Spinal cord (tissue), 9 donors: ENCODE measurements at regions not wholly inside any gene's neighbourhood (a gene's known extent, or its start where the extent isn't known, plus 50 kb on each side); places are given as distances from the start of the nearest gene placed in this dataset.
"Not testable (repeated sequence)": the region's sequence is repeated elsewhere in the genome, so short reads cannot be mapped to it uniquely, and the experiment has no call there.

Source experiments
- DNase-seq, 6 donors: peaks; one replicate each; pipeline versions ENCODE4 v3.0.0 to v3.0.0-alpha.2; 2013 to 2015; ENCODE audit warnings: low spot score in 6 of 6, low read depth in 4 of 6
- H3K27ac ChIP-seq: one replicate; pipeline ENCODE4 v1.5.1; 2013; ENCODE audit warnings: low read depth, low read length, control low read depth
- H3K27me3 ChIP-seq: one replicate; pipeline ENCODE4 v1.6.1; 2013; ENCODE audit warnings: low read length; ENCODE audit not compliant: control insufficient read depth, insufficient read depth
- H3K36me3 ChIP-seq: one replicate; pipeline ENCODE4 v1.6.1; 2013; ENCODE audit warnings: low read length; ENCODE audit not compliant: control insufficient read depth, insufficient read depth
- H3K4me1 ChIP-seq: one replicate; pipeline ENCODE4 v1.6.1; 2013; ENCODE audit warnings: low read length; ENCODE audit not compliant: control insufficient read depth, insufficient read depth
- H3K4me3 ChIP-seq: one replicate; pipeline ENCODE4 v1.5.1; 2013; ENCODE audit warnings: low read depth, low read length, control low read depth
- H3K9me3 ChIP-seq: one replicate; pipeline ENCODE4 v1.6.1; 2013; ENCODE audit warnings: low read length; ENCODE audit not compliant: control insufficient read depth, insufficient read depth
- WGBS: methylation state at CpG from one replicate; pipeline ENCODE4 v1.1.5; 2013; ENCODE audit warnings: missing lambda C conversion rate; ENCODE audit not compliant: insufficient coverage; 5-methylcytosine and 5-hydroxymethylcytosine counted together
- donor health status: healthy.

DNA sequence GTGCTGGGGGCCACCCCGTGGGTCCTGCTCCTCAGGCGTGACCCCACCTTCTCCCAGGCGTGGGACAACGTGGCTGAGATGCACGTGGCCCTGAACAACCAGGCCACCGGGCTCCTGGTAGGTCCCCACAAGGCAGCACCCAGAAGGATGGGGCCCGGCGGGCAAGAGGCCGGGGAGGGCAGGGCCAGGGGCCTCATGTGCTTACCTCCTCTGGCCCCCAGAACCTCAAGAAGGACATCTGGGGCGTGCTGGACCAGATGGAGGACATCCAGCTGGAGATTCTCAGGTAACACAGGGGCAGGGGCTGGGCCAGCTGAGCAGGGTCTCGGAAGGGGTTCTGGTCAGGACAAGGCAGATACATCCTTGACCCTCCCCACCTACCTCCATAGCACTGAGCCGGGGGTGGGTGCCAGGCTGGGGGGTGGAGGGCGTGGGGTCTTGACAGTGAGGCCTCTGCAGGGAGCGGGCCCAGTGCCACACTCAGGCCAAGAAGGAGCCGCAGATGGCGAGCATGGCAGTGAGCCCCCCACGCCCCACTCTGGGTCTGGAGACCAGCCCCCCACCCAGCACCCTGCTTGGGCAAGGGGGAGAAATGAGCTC, 186.3 kb downstream of the IGLL1 start:
- 87% methylated on average over 12 of the region's 17 CpGs for WGBS
- H3K4me3 ChIP-seq = no peak overlapping the region
- H3K27ac ChIP-seq = no peak overlapping the region
- DNase-seq = no peak
- no peaks in the 10 kb centered on the region for H3K9me3 ChIP-seq
- no peaks in the 10 kb centered on the region for H3K27me3 ChIP-seq
- peaks cover 74% of the 10 kb centered on the region for H3K36me3 ChIP-seq
- peaks cover 9% of the 10 kb centered on the region for H3K4me1 ChIP-seq

DNA sequence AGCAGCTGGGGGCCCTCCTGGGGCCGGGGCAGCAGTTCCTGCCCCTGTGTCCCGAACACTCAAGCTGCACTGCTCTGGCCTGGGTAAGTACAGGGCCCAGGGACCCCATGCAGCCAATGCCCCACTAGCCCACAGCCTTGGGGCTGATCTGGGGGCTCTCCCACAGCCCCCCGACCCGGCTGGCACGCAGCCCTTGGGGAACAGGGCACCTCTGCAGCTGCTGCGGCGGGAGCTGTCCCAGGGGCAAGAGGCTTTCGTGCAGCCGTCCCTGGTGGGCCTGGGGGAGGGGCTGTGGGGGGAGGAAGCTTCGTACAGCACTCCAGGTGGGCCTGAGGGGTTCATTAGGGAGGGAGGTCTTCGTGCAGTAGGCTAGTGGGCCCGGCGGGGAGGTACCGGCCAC, 186.9 kb downstream of the IGLL1 start:
- not testable (repeated sequence) for H3K27me3 ChIP-seq, H3K27ac ChIP-seq, H3K9me3 ChIP-seq, H3K4me1 ChIP-seq, DNase-seq, H3K4me3 ChIP-seq
- peaks cover 73% of the 10 kb centered on the region for H3K36me3 ChIP-seq
- WGBS = 78% methylated on average over 4 of the region's 14 CpGs

DNA sequence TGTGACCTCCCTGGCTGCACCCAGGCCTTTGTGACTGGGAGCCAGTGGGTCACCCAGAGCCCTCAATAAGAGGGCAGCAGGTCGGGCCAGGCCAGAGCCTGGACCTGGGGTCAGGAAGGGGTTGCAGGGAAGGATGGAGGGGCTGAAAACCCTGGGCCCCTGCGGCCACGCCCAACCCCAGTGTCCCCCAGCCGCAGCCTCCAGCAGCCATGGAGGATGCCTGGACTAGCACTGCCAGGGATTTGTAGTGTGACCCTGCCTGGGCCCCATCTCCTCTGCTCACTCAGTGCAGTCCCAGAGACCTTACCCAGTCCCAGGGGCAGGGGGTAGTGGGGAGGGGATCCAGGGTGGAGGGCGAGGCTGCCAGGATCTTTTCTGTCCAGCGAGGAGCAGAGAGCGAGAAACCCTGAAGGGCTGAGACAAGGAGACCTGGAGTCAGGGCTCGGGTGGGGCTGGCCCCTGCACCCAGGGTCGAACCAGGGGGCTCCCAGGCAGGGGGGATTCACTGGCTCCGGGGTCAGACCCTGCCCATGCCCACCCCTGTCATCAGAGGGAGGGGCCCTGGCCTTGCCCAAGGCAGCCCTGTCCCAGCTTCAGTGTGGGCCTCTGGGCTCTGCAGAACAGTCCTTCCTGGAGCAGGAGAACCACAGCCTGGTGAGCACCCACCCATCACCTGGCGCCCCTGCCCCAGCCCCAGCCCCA, 187.5 kb downstream of the IGLL1 start:
- peaks cover 6% of the 10 kb centered on the region for H3K4me1 ChIP-seq
- no peak overlapping the region for H3K4me3 ChIP-seq
- no peak for DNase-seq
- no peaks in the 10 kb centered on the region for H3K27me3 ChIP-seq
- 87% methylated on average over 7 of the region's 11 CpGs for whole genome bisulfite sequencing
- H3K36me3 ChIP-seq = peaks cover 72% of the 10 kb centered on the region
- no peaks in the 10 kb centered on the region for H3K9me3 ChIP-seq
- no peak overlapping the region for H3K27ac ChIP-seq

DNA sequence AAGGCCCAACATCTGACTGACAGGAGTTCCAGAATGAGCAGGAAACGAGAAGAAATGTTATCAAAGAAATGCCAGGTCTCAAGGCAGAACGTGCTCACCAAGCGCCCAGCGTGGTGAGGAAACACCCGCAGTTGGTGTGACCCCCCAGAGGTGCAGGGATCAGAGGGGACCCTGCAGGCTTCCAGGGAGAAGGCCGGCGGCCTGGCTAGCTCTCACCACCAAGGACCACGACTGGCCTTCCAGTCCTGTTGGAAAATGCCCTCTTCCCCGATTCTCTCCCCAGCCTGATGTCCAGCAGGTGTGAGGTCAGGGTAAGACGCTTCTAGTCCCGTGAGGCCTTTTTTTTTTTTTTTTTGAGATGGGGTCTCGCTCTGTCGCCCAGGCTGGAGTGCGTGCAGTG, 189.1 kb downstream of the IGLL1 start:
- no peak overlapping the region for H3K4me3 ChIP-seq
- DNase-seq = no peak
- no peaks in the 10 kb centered on the region for H3K27me3 ChIP-seq
- H3K9me3 ChIP-seq = no peaks in the 10 kb centered on the region
- WGBS = 92% methylated on average over 7 of the region's 14 CpGs
- H3K4me1 ChIP-seq = peaks cover 10% of the 10 kb centered on the region
- H3K36me3 ChIP-seq = peaks cover 70% of the 10 kb centered on the region
- no peak overlapping the region for H3K27ac ChIP-seq

DNA sequence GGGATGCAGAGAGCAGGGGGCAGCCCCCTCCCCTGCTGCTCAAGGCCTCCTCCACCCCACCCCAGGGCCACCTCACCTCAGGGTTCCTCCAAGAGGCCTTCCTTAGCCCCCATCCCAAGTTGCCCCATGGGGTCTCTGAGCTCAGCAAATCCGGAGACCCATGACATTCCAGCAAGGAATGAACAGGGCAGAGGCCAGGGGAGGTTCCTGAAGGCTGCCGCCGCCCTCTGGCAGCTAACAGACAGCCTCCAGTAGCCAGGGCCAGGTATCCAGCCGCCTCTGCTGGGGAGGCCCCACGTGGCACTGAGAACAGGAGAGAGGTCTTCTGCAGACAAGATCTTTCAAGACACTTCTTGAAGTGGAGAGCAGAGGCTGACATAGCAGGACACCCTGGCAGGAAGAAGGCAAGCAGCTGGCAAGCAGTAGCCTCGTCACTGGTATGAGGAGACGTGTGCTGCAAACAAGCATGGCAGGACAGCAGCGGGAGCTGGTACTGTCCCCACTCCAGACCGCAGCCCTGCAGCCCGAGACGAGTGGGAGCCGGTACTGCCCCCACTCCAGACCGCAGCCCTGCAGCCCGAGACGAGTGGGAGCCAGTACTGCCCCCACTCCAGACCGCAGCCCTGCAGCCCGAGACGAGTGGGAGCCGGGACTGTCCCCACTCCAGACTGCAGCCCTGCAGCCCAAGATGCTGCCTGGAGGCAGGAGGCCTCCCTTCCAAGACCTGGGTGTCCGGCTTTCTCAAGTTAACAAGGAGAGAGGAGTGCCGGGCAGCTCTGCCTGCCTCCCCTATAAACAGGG, 190.6 kb downstream of the IGLL1 start:
- H3K27me3 ChIP-seq = no peaks in the 10 kb centered on the region
- no peaks in the 10 kb centered on the region for H3K9me3 ChIP-seq
- no peak for DNase-seq
- H3K4me3 ChIP-seq = no peak overlapping the region
- H3K4me1 ChIP-seq = peaks cover 25% of the 10 kb centered on the region
- H3K36me3 ChIP-seq = peaks cover 57% of the 10 kb centered on the region
- 67% methylated on average over 20 of the region's 21 CpGs for WGBS
- H3K27ac ChIP-seq = no peak overlapping the region

DNA sequence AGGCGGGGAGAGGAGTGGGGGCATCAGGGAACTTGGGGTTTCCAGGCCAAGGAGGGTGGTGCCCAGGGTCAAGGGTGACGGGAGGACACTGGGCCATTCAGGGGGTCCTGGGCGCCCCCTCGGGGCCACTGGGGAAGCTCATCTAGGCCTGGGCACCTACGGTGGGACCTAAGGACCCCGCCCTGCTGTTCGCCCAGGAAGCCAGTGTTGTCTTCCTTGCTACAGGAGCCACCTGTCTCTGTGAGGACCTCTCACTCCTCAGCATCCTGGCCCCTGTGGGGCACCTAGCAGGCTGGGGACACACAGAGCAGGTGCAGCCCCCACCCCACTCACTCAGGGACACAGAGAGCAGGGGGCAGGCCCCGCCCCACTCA, 191.6 kb downstream of the IGLL1 start:
- Histone ChIP-seq H3K4me3 (no peak overlapping the region), H3K36me3 (peaks cover 50% of the 10 kb centered on the region), H3K27ac (no peak overlapping the region), H3K4me1 (peaks cover 35% of the 10 kb centered on the region), H3K27me3 (no peaks in the 10 kb centered on the region), H3K9me3 (no peaks in the 10 kb centered on the region)
- 92% methylated on average over 8 of the region's 8 CpGs for WGBS
- no peak for DNase-seq

DNA sequence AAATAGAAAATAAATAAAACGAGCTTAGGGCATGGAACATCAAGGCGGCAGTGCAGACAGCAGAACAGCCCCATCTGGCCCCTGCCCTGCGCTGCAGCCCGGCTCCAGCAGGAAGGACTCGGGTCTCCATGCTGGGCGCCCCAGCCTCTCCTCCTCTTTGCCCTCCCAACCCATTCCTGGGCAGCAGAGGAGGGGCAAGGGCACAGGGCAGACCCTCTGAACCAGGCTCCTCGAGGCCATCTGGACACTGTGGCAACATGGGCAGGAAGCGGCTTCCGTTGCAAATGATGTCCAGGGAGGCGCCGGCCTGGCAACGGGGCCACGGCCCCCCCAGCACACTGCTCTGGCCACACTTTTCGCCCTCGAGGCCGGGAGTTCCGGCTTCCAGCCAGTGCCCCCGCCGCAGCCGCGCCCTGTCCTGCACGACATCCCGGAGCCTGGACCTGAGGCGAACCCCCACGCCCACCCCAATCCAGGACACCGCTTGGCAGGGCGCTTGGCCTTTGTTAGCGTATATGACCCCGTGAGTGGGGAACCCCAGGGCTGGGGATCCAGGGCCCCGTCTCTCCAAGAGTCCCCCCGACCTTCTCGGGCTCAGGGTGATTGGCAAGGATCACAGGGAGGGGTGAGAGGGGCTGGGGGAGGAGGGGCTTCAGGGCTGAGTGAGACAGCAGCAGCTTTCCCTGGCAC, 192.1 kb downstream of the IGLL1 start:
- H3K9me3 ChIP-seq = no peaks in the 10 kb centered on the region
- H3K36me3 ChIP-seq = peaks cover 49% of the 10 kb centered on the region
- no peak for DNase-seq
- no peak overlapping the region for H3K4me3 ChIP-seq
- no peak overlapping the region for H3K27ac ChIP-seq
- peaks cover 40% of the 10 kb centered on the region for H3K4me1 ChIP-seq
- no peaks in the 10 kb centered on the region for H3K27me3 ChIP-seq
- 90% methylated on average over 16 of the region's 32 CpGs for WGBS

DNA sequence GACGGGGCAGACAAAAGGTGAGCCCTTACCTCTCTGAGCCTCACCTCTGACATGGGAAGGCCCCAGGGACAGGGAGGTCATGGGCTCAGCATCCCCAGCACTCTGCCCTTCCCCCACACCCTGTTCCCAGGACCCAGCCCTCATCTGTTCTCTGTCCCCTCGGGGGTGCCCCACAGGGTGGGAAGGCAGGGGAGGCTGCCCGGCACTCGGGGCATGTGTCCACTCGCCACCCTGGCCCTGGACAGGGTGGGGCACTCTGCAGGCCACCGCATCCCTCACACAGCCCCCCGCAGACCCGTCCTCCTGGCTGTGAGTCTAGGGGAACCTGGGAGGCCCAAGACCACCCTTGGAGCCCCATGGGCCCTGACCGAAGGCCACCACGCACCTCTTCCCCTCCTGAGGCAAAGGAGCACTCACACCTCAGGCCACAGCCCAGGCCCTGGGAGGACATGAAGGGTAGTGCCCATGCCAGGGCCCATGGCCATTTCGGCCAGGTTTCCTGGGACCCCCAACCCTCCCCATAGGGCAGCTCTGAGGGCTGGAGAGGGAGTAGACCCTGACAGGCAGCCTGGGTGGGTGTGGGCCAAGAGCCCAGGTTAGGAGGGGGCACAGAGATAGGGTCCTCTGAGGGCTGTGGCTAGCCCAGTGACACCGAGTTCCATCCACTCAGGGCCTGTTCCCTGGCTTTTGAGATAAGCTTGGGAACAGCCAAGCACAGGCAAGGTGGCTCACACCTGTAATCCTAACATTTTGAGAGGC, 193.1 kb downstream of the IGLL1 start:
- peaks cover 41% of the 10 kb centered on the region for H3K36me3 ChIP-seq
- H3K27me3 ChIP-seq = no peaks in the 10 kb centered on the region
- H3K27ac ChIP-seq = no peak overlapping the region
- H3K4me3 ChIP-seq = no peak overlapping the region
- H3K9me3 ChIP-seq = no peaks in the 10 kb centered on the region
- DNase-seq = no peak
- peaks cover 45% of the 10 kb centered on the region for H3K4me1 ChIP-seq
- 89% methylated on average over 11 of the region's 12 CpGs for WGBS
